IMR-90 (cell line): ENCODE measurements at regions not wholly inside any gene's neighbourhood (a gene's known extent, or its start where the extent isn't known, plus 50 kb on each side); places are given as distances from the start of the nearest gene placed in this dataset.
A peak's percentile ranks its signal among the peaks of the same experiment; 100 is the strongest.

Source experiments
- CEBPB ChIP-seq: IDR thresholded peaks from 2 replicates; pipeline ENCODE4 v1.6.1; 2012; ENCODE audit warnings: low read depth, low read length, improper control_type of control experiment
- CTCF ChIP-seq: conservative IDR thresholded peaks from 2 replicates; pipeline ENCODE4 v1.5.1; 2012; ENCODE audit warnings: mild to moderate bottlenecking, low read depth, low read length, improper control_type of control experiment
- POLR2A ChIP-seq: IDR thresholded peaks from 2 replicates; pipeline ENCODE4 v1.6.1; 2012; ENCODE audit warnings: mild to moderate bottlenecking, low read depth, low read length
- RAD21 ChIP-seq: IDR thresholded peaks from 2 replicates; pipeline ENCODE4 v1.6.1; 2012; ENCODE audit warnings: low read length, improper control_type of control experiment
- RFX5 ChIP-seq: IDR thresholded peaks from 2 replicates; pipeline ENCODE4 v1.8.0; 2012; ENCODE audit warnings: low read depth, mild to moderate bottlenecking, low read length, moderate library complexity
- SMC3 ChIP-seq: fragments of 150-350 bp; IDR thresholded peaks from 2 replicates; pipeline ENCODE4 v1.6.1; 2016; ENCODE audit warnings: low read depth, mild to moderate bottlenecking, antibody characterized with exemption, low read length, moderate library complexity

- TF ChIP-seq CTCF (no peak), POLR2A (no peak), RAD21 (no peak), RFX5 (no peak), CEBPB (peak; percentile 41; the same call in 1 of the 2 replicates), SMC3 (no peak)
Measured at GRCh38 chr3:69499422-69499821, 113.5 kb upstream of the FRMD4B start.
